GM06990 (cell line): ENCODE measurements at regions not wholly inside any gene's neighbourhood (a gene's known extent, or its start where the extent isn't known, plus 50 kb on each side); places are given as distances from the start of the nearest gene placed in this dataset.

Source experiments
- DNase-seq: peaks from one replicate; pipeline ENCODE4 v3.0.0-alpha.2; 2011; ENCODE audit not compliant: insufficient read length; ENCODE audit errors: extremely low read depth
- H3K27me3 ChIP-seq: replicated peaks from 2 replicates; pipeline ENCODE4 v1.6.0; 2011; ENCODE audit warnings: low read length; ENCODE audit not compliant: control insufficient read depth, insufficient read depth
- H3K36me3 ChIP-seq: 2 replicates; pipeline ENCODE4 v1.5.1; 2011; ENCODE audit warnings: low read length; ENCODE audit not compliant: control insufficient read depth, insufficient read depth
- H3K4me3 ChIP-seq: replicated peaks from 2 replicates; pipeline ENCODE4 v1.5.1; 2011; ENCODE audit warnings: low read depth, mild to moderate bottlenecking, control low read depth, low read length
- CTCF ChIP-seq: IDR thresholded peaks from 2 replicates; pipeline ENCODE4 v1.5.1; 2011; ENCODE audit warnings: low read length, control low read depth, mild to moderate bottlenecking, inconsistent platforms; ENCODE audit not compliant: insufficient read depth, poor library complexity, severe bottlenecking

DNA sequence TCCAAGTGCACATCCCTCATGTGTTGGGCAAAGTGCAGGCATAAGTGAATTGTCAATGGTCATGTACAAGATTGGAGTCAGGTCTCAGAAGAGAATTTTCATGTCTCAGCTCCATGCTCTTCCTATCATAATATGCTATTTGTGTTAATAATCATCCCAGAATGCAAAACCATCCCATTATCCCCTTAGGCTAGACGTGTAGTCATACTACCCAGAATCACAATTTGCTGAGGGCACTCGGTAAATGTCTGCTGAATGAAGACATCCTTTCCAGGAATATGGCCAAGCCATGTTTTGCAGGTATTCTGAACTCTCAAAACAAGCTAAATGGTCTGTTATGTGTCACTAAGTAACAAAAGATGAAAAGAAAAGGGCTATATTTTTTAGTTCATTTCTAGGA is 263.8 kb downstream of the RAD51AP2 start:
- H3K4me3 ChIP-seq: no peak overlapping the region
- no peak for TF ChIP-seq CTCF
- no peaks in the 10 kb centered on the region for H3K36me3 ChIP-seq
- no peak for DNase-seq
- H3K27me3 ChIP-seq: no peaks in the 10 kb centered on the region; the same call in 1 of the 2 replicates

- no peak overlapping the region for H3K4me3 ChIP-seq
- H3K27me3 ChIP-seq: no peaks in the 10 kb centered on the region
- no peaks in the 10 kb centered on the region for H3K36me3 ChIP-seq
- no peak for TF ChIP-seq CTCF
- no peak for DNase-seq
Observed at GRCh38 chr2:17252258-17252657, 266.0 kb downstream of the RAD51AP2 start.

- H3K27me3 ChIP-seq: no peaks in the 10 kb centered on the region
- DNase-seq: no peak
- no peak overlapping the region for H3K4me3 ChIP-seq
- TF ChIP-seq CTCF: no peak
- H3K36me3 ChIP-seq: no peaks in the 10 kb centered on the region
Observed at GRCh38 chr2:17251171-17251570, 267.1 kb downstream of the RAD51AP2 start.

DNA sequence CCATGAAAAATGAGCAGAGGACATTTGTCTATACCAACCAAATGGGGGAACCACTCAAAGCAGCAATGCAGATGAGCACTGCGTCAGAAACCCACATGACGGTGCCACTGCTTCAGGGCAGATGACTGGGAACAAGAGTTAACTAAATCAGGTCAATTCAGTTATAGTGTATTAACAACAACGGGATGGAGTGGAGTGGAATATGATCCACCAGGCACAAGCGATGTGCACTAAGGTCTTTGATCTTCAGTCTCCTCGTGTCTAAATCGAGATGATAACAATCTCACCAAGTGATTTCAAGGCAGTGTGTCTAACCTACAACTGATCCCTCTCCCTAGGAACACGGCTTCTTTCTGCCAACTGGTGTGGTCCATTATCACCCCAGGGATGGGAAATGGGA is 269.0 kb downstream of the RAD51AP2 start:
- DNase-seq: no peak
- no peak for TF ChIP-seq CTCF
- no peaks in the 10 kb centered on the region for H3K27me3 ChIP-seq
- H3K36me3 ChIP-seq: no peaks in the 10 kb centered on the region
- no peak overlapping the region for H3K4me3 ChIP-seq

GRCh38 chr2:17245906-17246305 is 272.3 kb downstream of the RAD51AP2 start:
- Histone ChIP-seq H3K36me3 (no peaks in the 10 kb centered on the region), H3K27me3 (no peaks in the 10 kb centered on the region), H3K4me3 (no peak overlapping the region)
- TF ChIP-seq CTCF: no peak
- DNase-seq: no peak

GRCh38 chr2:17242813-17243485 is 275.3 kb downstream of the RAD51AP2 start:
- H3K27me3 ChIP-seq: no peaks in the 10 kb centered on the region
- H3K36me3 ChIP-seq: no peaks in the 10 kb centered on the region
- TF ChIP-seq CTCF: no peak
- DNase-seq: no peak
- H3K4me3 ChIP-seq: no peak overlapping the region
